Activated CD8-positive, alpha-beta memory T cell treated with anti-CD3 and anti-CD28 coated beads, Interleukin-2, amount 50 U/mL, for 24 hours (primary cell): ENCODE measurements at regions not wholly inside any gene's neighbourhood (a gene's known extent, or its start where the extent isn't known, plus 50 kb on each side); places are given as distances from the start of the nearest gene placed in this dataset.

Experiments used
- DNase-seq: peaks from one replicate; pipeline ENCODE4 v3.0.0-alpha.2; 2020; ENCODE audit errors: extremely low read depth

GRCh38 chr18:41461114-41461513 lies 493.9 kb upstream of the PIK3C3 start:
- no peak for DNase-seq

GRCh38 chr18:41459656-41460055 lies 495.4 kb upstream of the PIK3C3 start:
- DNase-seq: no peak

GRCh38 chr18:41458376-41458775 lies 496.7 kb upstream of the PIK3C3 start:
- DNase-seq: no peak

- no peak for DNase-seq
Observed at GRCh38 chr18:41457765-41458326, 497.2 kb upstream of the PIK3C3 start.

GRCh38 chr18:41456831-41457230 lies 498.2 kb upstream of the PIK3C3 start:
- no peak for DNase-seq

GRCh38 chr18:41449612-41450011 lies 505.4 kb upstream of the PIK3C3 start:
- DNase-seq: no peak

GRCh38 chr18:41444943-41445342 lies 510.1 kb upstream of the PIK3C3 start:
- no peak for DNase-seq

GRCh38 chr18:41436772-41437171 lies 518.3 kb upstream of the PIK3C3 start:
- DNase-seq: no peak

- DNase-seq: no peak
Observed at GRCh38 chr18:41418598-41418997, 536.4 kb upstream of the PIK3C3 start.

GRCh38 chr18:41416044-41416443 lies 539.0 kb upstream of the PIK3C3 start:
- no peak for DNase-seq

GRCh38 chr18:41410006-41410405 lies 545.0 kb upstream of the PIK3C3 start:
- DNase-seq: no peak

- no peak for DNase-seq
Observed at GRCh38 chr18:41406834-41407233, 548.2 kb upstream of the PIK3C3 start.

- DNase-seq: no peak
Observed at GRCh38 chr18:41396861-41397260, 558.2 kb upstream of the PIK3C3 start.

GRCh38 chr18:41396211-41396610 lies 558.8 kb upstream of the PIK3C3 start:
- DNase-seq: no peak

GRCh38 chr18:41395695-41396094 lies 559.3 kb upstream of the PIK3C3 start:
- DNase-seq: no peak

- DNase-seq: no peak
Observed at GRCh38 chr18:41391616-41392595, 563.1 kb upstream of the PIK3C3 start.

- no peak for DNase-seq
Observed at GRCh38 chr18:41390309-41390708, 564.7 kb upstream of the PIK3C3 start.

- DNase-seq: no peak
Observed at GRCh38 chr18:41378598-41378997, 576.4 kb upstream of the PIK3C3 start.

GRCh38 chr18:41373612-41374011 lies 581.4 kb upstream of the PIK3C3 start:
- DNase-seq: no peak

- DNase-seq: no peak
Observed at GRCh38 chr18:41372046-41372665, 582.9 kb upstream of the PIK3C3 start.

- no peak for DNase-seq
Observed at GRCh38 chr18:41371156-41372045, 583.6 kb upstream of the PIK3C3 start.

GRCh38 chr18:41370740-41371139 lies 584.3 kb upstream of the PIK3C3 start:
- no peak for DNase-seq
